Nephron progenitor cell (in vitro differentiated cells): ENCODE measurements at regions not wholly inside any gene's neighbourhood (a gene's known extent, or its start where the extent isn't known, plus 50 kb on each side); places are given as distances from the start of the nearest gene placed in this dataset.

Experiments
- DNase-seq: peaks from one replicate; pipeline ENCODE4 v3.0.0; 2021
- H3K27ac Mint-ChIP-seq: 2 replicates; pipeline ENCODE4 v1.8.0; 2021; ENCODE audit warnings: mild to moderate bottlenecking, moderate library complexity, mixed read lengths
- H3K27me3 Mint-ChIP-seq: 2 replicates; pipeline ENCODE4 v1.8.0; 2021; ENCODE audit warnings: mild to moderate bottlenecking, low read depth, mixed read lengths; ENCODE audit not compliant: poor library complexity
- H3K36me3 Mint-ChIP-seq: 2 replicates; pipeline ENCODE4 v1.8.0; 2021; ENCODE audit warnings: low read depth, mixed read lengths
- H3K4me1 Mint-ChIP-seq: 2 replicates; pipeline ENCODE4 v1.8.0; 2021; ENCODE audit warnings: mixed read lengths
- H3K4me3 Mint-ChIP-seq: 2 replicates; pipeline ENCODE4 v1.8.0; 2021; ENCODE audit warnings: mild to moderate bottlenecking, moderate library complexity, mixed read lengths
- H3K9me3 Mint-ChIP-seq: 2 replicates; pipeline ENCODE4 v1.8.0; 2021; ENCODE audit warnings: mild to moderate bottlenecking, moderate library complexity, mixed read lengths
- CTCF ChIP-seq: fragments of 200-600 bp; sonication (generic); IDR thresholded peaks from 2 replicates; pipeline ENCODE4 v1.5.0; 2021; ENCODE audit warnings: antibody characterized with exemption

- peaks cover 1% of the 10 kb centered on the region for H3K27me3 Mint-ChIP-seq
- no peak overlapping the region for H3K27ac Mint-ChIP-seq
- peaks cover 47% of the 10 kb centered on the region for H3K36me3 Mint-ChIP-seq
Measured at GRCh38 chr6:4311976-4312860, 176.8 kb upstream of the ECI2 start.

GRCh38 chr6:4309540-4309939, 174.2 kb upstream of the ECI2 start:
- Mint-ChIP-seq H3K4me1 (no peaks in the 10 kb centered on the region), H3K27ac (no peak overlapping the region), H3K36me3 (peaks cover 41% of the 10 kb centered on the region), H3K4me3 (no peak overlapping the region), H3K27me3 (peaks cover 18% of the 10 kb centered on the region), H3K9me3 (peaks cover 54% of the 10 kb centered on the region)
- TF ChIP-seq CTCF = no peak
- DNase-seq = no peak

More at GRCh38 chr6:4311976-4312860, 176.8 kb upstream of the ECI2 start:
- DNase-seq = no peak
- Mint-ChIP-seq H3K9me3 (peaks cover 64% of the 10 kb centered on the region), H3K4me3 (no peak overlapping the region), H3K4me1 (peaks cover 14% of the 10 kb centered on the region)
- no peak for TF ChIP-seq CTCF

GRCh38 chr6:4308364-4308763, 173.0 kb upstream of the ECI2 start:
- peaks cover 22% of the 10 kb centered on the region for H3K27me3 Mint-ChIP-seq

GRCh38 chr6:4304927-4305455, 169.6 kb upstream of the ECI2 start:
- no peak for TF ChIP-seq CTCF
- DNase-seq = no peak
- Mint-ChIP-seq H3K4me1 (no peaks in the 10 kb centered on the region), H3K27me3 (peaks cover 22% of the 10 kb centered on the region), H3K4me3 (no peak overlapping the region), H3K9me3 (peaks cover 13% of the 10 kb centered on the region), H3K27ac (no peak overlapping the region), H3K36me3 (peaks cover under 1% of the 10 kb centered on the region)

More at GRCh38 chr6:4308364-4308763, 173.0 kb upstream of the ECI2 start:
- peaks cover 31% of the 10 kb centered on the region for H3K36me3 Mint-ChIP-seq
- DNase-seq = no peak
- H3K4me1 Mint-ChIP-seq = no peaks in the 10 kb centered on the region
- H3K4me3 Mint-ChIP-seq = no peak overlapping the region
- TF ChIP-seq CTCF = no peak
- H3K27ac Mint-ChIP-seq = no peak overlapping the region
- peaks cover 42% of the 10 kb centered on the region for H3K9me3 Mint-ChIP-seq

GRCh38 chr6:4303638-4304037, 168.3 kb upstream of the ECI2 start:
- Mint-ChIP-seq H3K4me1 (no peaks in the 10 kb centered on the region), H3K4me3 (no peak overlapping the region), H3K27me3 (peaks cover 28% of the 10 kb centered on the region), H3K36me3 (no peaks in the 10 kb centered on the region), H3K9me3 (peaks cover 19% of the 10 kb centered on the region), H3K27ac (no peak overlapping the region)
- TF ChIP-seq CTCF = no peak
- no peak for DNase-seq

GRCh38 chr6:4302524-4302923, 167.1 kb upstream of the ECI2 start:
- no peak for DNase-seq
- Mint-ChIP-seq H3K27me3 (peaks cover 28% of the 10 kb centered on the region), H3K36me3 (peaks cover 2% of the 10 kb centered on the region), H3K9me3 (peaks cover 28% of the 10 kb centered on the region), H3K4me3 (no peak overlapping the region), H3K4me1 (no peaks in the 10 kb centered on the region), H3K27ac (no peak overlapping the region)
- TF ChIP-seq CTCF = no peak
